ENCODE measurements at regions not wholly inside any gene's neighbourhood (a gene's known extent, or its start where the extent isn't known, plus 50 kb on each side); places are given as distances from the start of the nearest gene placed in this dataset.

- TF ChIP-seq CTCF (IDR thresholded peaks at IDR 0.05; ENCODE audit: low read depth, low read length), result no peak
- H3K4me3 ChIP-seq (ENCODE audit: low read depth, low read length), result no peak overlapping the region
Measured at GRCh38 chr2:23159746-23160405, 225.1 kb upstream of the KLHL29 start.

- H3K4me3 ChIP-seq (ENCODE audit: low read depth, low read length), result no peak overlapping the region
- TF ChIP-seq CTCF (IDR thresholded peaks at IDR 0.05; ENCODE audit: low read depth, low read length), result no peak
Measured at GRCh38 chr2:23164173-23164572, 220.8 kb upstream of the KLHL29 start.

- H3K4me3 ChIP-seq (ENCODE audit: low read depth, low read length), result no peak overlapping the region
- no peak for TF ChIP-seq CTCF (IDR thresholded peaks at IDR 0.05; ENCODE audit: low read depth, low read length)
Measured at GRCh38 chr2:23169896-23170295, 215.1 kb upstream of the KLHL29 start.

GRCh38 chr2:23171108-23171507, 213.9 kb upstream of the KLHL29 start:
- no peak overlapping the region for H3K4me3 ChIP-seq (ENCODE audit: low read depth, low read length)
- no peak for TF ChIP-seq CTCF (IDR thresholded peaks at IDR 0.05; ENCODE audit: low read depth, low read length)

- TF ChIP-seq CTCF (IDR thresholded peaks at IDR 0.05; ENCODE audit: low read depth, low read length), result no peak
- H3K4me3 ChIP-seq (ENCODE audit: low read depth, low read length), result no peak overlapping the region
Measured at GRCh38 chr2:23178396-23178795, 206.6 kb upstream of the KLHL29 start.

GRCh38 chr2:23183733-23184132, 201.2 kb upstream of the KLHL29 start:
- no peak overlapping the region for H3K4me3 ChIP-seq (ENCODE audit: low read depth, low read length)
- no peak for TF ChIP-seq CTCF (IDR thresholded peaks at IDR 0.05; ENCODE audit: low read depth, low read length)

- no peak overlapping the region for H3K4me3 ChIP-seq (ENCODE audit: low read depth, low read length)
Measured at GRCh38 chr2:23198316-23199114, 186.5 kb upstream of the KLHL29 start.

More at GRCh38 chr2:23198316-23199114, 186.5 kb upstream of the KLHL29 start:
- TF ChIP-seq CTCF (IDR thresholded peaks at IDR 0.05; ENCODE audit: low read depth, low read length), result no peak
